Forelimb muscle (tissue), 1 donor: ENCODE measurements at regions not wholly inside any gene's neighbourhood (a gene's known extent, or its start where the extent isn't known, plus 50 kb on each side); places are given as distances from the start of the nearest gene placed in this dataset.

Experiments used
- DNase-seq: peaks from one replicate; pipeline ENCODE4 v3.0.0-alpha.2; 2013; ENCODE audit warnings: low read depth

DNA sequence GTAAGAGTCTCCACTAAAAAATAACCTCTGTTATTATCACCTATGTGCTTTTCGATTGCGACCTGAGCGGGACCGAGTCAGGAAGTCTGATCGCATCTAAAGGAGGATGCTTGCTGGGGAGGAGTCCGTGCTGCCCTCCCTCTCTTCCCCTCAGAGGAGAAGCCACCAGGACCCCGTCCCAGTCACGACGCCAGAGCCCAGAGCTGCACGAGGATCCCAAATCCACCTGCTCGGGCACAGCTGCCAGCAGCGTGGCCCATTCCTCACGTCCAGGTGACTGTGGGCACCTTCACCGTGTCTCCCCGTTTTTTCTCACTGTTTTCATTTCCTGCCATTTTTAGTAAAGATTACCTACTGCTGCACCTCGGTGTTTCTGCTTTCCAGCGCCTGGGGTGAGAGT lies 390.3 kb downstream of the BRD1 start:
- no peak for DNase-seq

DNA sequence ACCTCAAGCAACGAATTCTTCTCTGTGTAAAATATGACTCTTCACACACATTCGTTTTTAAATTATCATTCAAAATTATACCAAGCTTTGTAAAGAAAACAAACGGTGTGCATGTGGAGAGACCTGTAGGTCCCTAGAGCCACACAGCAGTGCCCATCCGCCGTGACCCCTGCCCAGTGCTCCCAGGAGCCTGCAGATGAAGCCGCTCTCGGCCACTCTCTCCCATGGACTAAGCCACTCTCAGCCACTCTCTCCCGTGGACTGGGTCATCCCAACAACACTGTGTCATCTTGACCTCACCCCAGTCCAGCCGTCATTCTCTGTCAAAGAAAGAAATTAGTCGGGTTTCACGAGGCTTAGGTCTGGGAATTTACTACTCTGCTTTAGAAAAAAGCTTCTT lies 391.6 kb downstream of the BRD1 start:
- no peak for DNase-seq

- DNase-seq, result no peak
Observed at GRCh38 chr22:49435596-49435995, 392.1 kb downstream of the BRD1 start.

DNA sequence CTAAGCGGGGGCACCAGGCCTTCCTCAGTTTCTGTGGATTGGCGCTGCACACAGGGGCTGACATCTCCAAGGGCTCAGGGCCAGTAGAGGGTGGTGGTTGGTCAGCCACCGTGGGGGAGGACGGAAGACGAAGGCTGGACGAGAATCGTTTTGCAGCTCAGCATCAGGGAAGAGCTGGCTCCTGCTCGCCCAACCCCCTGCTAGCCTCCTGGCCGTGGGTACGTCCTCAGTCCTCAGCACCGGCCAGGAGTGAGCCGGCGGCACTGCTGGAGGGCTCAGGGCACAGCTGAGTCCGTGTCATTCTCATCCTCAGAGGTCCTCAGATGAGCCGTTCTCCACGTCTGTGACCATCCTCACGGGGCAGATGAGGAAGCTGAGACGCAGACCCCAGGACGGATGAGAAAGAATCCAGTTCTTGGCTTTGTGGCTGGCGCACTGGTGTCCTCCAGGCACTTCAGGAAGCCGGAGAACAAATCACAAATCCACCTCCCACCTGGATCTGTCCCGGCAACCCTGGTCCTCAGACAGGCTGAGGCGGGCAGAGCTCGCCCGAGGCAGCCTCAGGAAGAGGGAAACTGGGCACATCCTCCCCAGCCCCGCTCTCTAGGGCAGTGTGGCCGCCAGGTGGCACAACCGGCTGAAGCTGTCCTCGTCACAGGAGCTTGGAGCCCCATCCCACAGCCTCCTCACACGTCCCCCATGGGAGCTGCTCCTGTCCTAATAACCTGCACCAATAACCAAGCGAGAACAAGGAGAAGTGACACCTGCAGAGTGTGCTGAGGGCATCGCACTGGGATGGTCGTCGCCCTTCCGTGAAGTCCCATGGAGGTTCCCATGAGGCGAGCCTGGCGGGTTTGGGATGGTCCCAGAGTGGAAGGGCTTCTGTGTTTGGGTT lies 393.7 kb downstream of the BRD1 start:
- DNase-seq, result no peak

DNA sequence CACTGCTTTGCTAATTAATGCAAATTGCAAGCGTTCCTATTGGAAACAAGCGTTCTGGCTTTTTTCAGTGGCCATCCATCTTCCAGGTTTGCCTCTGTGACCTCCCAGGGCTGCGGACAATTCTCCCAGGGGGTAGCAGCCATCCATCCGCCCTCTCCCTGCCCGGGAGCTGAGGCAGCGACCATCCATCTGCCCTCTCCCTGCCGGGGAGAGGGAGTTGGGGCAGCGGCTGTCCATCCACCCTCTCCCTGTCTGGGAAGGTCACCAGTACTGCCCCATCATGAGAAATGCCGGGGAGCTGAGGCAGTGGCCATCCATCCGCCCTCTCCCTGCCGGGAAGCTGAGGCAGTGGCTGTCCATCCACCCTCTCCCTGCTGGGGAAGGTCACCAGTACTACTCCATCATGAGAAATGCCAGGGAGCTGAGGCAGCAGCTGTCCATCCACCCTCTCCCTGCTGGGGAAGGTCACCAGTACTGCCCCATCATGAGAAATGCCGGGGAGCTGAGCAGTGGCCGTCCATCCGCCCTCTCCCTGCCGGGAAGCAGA lies 394.7 kb downstream of the BRD1 start:
- DNase-seq, result no peak

- DNase-seq, result no peak
Observed at GRCh38 chr22:49432211-49432896, 395.3 kb downstream of the BRD1 start.

GRCh38 chr22:49431551-49431950 lies 396.1 kb downstream of the BRD1 start:
- DNase-seq, result no peak

DNA sequence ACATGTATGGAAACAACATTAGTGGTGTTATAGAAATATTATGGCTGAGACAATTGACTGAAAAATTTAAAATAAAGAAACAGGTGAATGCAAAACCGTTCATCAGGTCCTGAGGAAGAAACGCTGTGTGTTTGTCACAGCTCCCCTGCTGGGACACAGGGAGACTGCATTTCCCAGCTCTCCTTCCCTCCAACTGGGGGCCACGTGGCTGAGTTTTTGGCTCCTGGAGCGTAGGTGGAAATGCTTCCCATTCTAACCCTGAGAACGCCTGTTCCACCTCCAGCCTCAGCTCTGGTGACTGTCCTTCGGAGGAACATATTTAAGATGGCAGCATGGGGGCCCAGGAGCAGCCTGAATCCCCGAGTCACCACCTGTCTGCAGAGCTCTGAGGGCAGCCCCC lies 398.6 kb downstream of the BRD1 start:
- no peak for DNase-seq

DNA sequence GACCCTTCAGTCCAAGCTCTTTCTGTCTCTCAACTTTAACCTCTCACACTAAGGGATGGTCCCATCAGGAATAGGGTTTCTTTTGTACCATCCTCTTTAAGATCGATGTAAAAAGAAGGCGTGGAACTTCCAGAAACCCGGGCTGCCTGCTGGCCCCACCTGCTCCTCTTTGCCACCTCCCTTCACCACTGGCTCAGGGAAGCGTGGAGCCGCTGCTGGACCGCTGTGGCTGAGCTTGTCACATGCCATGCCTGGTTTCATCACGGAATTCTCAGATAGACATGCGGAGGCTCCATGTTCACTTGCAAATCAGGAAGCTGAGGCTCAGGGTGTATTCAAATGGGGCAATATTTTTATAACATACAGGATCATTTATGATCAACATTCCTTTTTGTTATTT lies 399.7 kb downstream of the BRD1 start:
- no peak for DNase-seq

DNA sequence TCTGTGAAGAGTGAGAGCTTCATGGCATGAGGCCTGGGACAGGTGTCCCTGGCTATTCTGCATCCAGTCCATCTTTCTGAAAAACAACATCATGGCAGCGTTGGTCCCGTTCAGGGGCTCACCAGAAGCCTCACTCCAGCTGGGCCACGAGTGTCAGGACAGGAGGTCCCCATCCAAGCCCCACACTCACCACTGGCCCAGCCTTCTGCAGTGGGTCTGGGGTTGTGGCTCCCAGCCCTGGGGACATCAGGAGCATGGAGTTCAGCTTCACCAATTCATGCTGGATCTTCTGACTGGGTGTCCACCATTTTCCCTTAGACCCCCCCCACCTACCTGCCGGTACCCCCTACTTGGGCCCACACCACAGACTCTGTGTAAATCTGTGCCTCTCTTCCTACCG lies 400.3 kb downstream of the BRD1 start:
- no peak for DNase-seq

GRCh38 chr22:49426618-49427266 lies 400.9 kb downstream of the BRD1 start:
- no peak for DNase-seq

- no peak for DNase-seq
Observed at GRCh38 chr22:49426098-49426497, 401.6 kb downstream of the BRD1 start.

DNA sequence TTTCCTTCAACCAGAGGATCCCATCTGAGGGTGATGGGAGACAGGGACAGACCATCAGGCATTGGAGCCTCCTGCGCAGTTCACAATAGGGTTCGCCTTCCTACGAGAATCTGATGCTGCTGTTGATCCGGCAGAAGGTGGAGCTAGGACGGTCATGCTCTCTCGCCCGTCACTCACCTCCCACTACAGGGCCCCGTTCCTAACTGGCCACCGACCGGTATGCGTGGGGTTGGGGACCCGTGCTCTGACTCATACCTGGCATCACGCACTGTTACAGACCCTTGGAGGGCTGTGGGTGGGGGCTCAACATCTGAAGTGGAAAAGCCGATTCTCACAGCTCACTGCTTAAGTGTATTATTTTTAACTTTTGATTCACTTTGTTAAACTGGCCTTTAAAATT lies 402.3 kb downstream of the BRD1 start:
- no peak for DNase-seq

GRCh38 chr22:49424893-49425270 lies 402.8 kb downstream of the BRD1 start:
- DNase-seq, result no peak

DNA sequence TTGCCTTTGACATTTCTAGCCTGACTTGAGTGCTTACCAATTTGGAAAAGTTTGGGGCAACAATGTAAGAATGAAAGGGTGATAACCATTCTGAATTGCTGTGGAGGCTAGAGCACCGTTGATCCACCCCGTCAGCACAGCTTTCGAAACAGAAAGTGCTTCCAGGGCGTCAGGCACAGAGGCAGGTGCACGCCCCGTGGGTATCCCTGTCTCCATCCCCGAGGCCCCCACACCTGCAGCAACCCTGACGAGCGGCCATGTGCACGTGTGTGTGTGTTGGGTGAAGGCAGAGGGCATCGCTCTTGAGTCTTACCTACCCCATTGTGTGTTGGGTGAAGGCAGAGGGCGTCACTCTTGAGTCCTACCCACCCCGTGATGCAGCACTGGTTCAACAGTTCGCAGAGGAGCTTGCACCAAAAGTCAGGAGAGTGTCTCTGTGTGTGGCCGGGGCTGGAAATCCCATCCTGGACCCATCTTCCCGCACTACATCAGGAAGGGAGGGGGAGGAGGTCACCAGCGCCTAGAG lies 404.5 kb downstream of the BRD1 start:
- DNase-seq, result no peak

GRCh38 chr22:49422701-49423100 lies 405.0 kb downstream of the BRD1 start:
- no peak for DNase-seq

- no peak for DNase-seq
Observed at GRCh38 chr22:49420651-49421050, 407.0 kb downstream of the BRD1 start.

DNA sequence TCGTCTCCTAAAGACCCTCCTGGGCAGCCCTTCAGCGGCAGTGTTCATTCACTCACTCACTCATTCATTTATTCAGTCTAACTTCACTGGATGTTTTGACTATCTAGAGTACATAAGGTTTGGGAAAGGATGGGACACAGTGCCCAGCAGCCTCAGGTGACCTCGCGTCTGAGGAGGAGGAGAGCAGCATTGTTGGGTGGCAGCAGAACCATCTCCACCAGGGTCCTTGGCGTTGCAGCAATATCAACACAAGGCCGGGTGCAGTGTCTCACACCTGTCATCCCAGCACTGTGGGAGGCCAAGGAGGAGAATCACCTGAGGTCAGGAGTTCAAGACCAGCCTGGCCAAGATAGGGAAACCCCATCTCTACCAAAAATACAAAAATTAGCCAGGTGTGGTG lies 408.0 kb downstream of the BRD1 start:
- no peak for DNase-seq

DNA sequence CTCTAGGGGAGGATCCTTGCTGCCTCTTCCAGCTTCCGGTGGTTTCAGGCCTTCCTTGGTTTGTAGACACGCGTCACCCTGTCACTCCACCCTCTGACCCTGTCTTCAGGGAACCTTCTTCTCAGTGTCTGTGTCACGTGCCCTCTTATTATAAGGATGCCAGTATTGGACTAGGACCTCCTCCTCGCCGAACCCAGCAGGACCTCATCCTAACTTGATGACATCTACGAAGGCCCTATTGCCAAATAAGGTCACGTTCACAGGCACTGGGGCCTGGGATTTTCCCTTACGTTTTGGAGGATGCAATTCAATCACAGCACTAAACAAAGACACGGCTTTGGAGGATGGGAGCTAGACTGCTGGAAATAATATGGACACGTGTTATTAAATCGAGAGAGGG lies 408.7 kb downstream of the BRD1 start:
- no peak for DNase-seq

GRCh38 chr22:49418341-49418894 lies 409.3 kb downstream of the BRD1 start:
- no peak for DNase-seq

GRCh38 chr22:49417833-49418232 lies 409.8 kb downstream of the BRD1 start:
- DNase-seq, result no peak

DNA sequence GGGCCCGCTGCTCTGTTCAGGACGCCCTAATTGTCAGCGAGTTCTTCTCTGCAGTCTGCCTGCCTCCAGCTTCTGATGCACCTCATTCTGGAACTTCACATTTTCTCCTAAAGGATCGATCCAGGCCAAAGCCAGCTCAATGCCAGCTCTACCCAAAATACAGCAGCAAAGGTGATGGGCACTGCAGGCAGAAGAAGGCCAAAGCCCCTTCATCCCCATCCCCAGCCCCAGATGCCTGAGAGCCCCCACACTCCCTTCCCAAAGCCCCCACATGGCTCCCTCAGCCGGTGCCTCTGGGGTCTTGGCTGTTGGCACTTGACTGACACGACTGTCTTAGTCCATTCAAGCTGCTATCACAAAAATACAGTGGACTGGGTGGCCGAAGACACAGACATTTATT lies 410.3 kb downstream of the BRD1 start:
- no peak for DNase-seq
